ENCODE measurements at regions not wholly inside any gene's neighbourhood (a gene's known extent, or its start where the extent isn't known, plus 50 kb on each side); places are given as distances from the start of the nearest gene placed in this dataset.

DNA sequence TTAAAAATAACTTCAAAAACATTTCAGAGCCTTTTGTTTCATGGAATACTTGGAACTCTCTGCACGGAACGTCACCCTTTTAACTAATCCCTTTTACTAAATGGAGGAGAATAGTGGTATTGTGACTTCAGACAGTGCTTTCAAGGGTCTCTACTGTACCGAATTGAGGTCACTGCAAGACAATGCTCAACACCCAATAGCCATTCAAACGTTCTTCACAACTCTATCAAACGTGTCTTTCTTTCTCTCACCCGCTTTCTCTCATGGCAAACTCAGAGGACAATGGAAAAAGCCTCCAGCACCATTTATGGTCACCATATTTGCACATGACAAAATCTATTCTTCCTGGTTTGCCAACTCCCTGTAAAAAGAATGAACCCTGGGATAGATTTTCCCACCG is 132.1 kb upstream of the SOX5 start:
- TF ChIP-seq, protein P1, sequence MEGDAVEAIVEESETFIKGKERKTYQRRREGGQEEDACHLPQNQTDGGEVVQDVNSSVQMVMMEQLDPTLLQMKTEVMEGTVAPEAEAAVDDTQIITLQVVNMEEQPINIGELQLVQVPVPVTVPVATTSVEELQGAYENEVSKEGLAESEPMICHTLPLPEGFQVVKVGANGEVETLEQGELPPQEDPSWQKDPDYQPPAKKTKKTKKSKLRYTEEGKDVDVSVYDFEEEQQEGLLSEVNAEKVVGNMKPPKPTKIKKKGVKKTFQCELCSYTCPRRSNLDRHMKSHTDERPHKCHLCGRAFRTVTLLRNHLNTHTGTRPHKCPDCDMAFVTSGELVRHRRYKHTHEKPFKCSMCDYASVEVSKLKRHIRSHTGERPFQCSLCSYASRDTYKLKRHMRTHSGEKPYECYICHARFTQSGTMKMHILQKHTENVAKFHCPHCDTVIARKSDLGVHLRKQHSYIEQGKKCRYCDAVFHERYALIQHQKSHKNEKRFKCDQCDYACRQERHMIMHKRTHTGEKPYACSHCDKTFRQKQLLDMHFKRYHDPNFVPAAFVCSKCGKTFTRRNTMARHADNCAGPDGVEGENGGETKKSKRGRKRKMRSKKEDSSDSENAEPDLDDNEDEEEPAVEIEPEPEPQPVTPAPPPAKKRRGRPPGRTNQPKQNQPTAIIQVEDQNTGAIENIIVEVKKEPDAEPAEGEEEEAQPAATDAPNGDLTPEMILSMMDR (IDR thresholded peaks at IDR 0.05; ENCODE audit: insufficient read depth, low read depth, low read length), result no peak
- no peak for TF ChIP-seq EZH2 (IDR thresholded peaks at IDR 0.05; ENCODE audit: insufficient read depth, low read length)
